ENCODE measurements at regions not wholly inside any gene's neighbourhood (a gene's known extent, or its start where the extent isn't known, plus 50 kb on each side); places are given as distances from the start of the nearest gene placed in this dataset.
"Not testable (repeated sequence)": the region's sequence is repeated elsewhere in the genome, so short reads cannot be mapped to it uniquely, and the experiment has no call there.

- no peak for DNase-seq (ENCODE audit: low read depth)
Observed at GRCh38 chr9:28120184-28120583, 546.9 kb upstream of the C9orf72 start.

GRCh38 chr9:28120626-28121025 lies 547.3 kb upstream of the C9orf72 start:
- DNase-seq (ENCODE audit: low read depth), result no peak

- DNase-seq (ENCODE audit: low read depth), result no peak
Observed at GRCh38 chr9:28121366-28121765, 548.1 kb upstream of the C9orf72 start.

GRCh38 chr9:28124917-28125316 lies 551.6 kb upstream of the C9orf72 start:
- DNase-seq (ENCODE audit: low read depth), result no peak

GRCh38 chr9:28127101-28127500 lies 553.8 kb upstream of the C9orf72 start:
- no peak for DNase-seq (ENCODE audit: low read depth)

- no peak for DNase-seq (ENCODE audit: low read depth)
Observed at GRCh38 chr9:28134446-28134976, 561.2 kb upstream of the C9orf72 start.

- DNase-seq (ENCODE audit: low read depth), result no peak
Observed at GRCh38 chr9:28135549-28135948, 562.3 kb upstream of the C9orf72 start.

GRCh38 chr9:28136113-28136512 lies 562.8 kb upstream of the C9orf72 start:
- DNase-seq (ENCODE audit: low read depth), result no peak

GRCh38 chr9:28147430-28147829 lies 574.1 kb upstream of the C9orf72 start:
- not testable (repeated sequence) for DNase-seq (ENCODE audit: low read depth)

- not testable (repeated sequence) for DNase-seq (ENCODE audit: low read depth)
Observed at GRCh38 chr9:28147923-28148597, 574.8 kb upstream of the C9orf72 start.

GRCh38 chr9:28149361-28150050 lies 576.2 kb upstream of the C9orf72 start:
- not testable (repeated sequence) for DNase-seq (ENCODE audit: low read depth)

GRCh38 chr9:28155067-28155466 lies 581.8 kb upstream of the C9orf72 start:
- no peak for DNase-seq (ENCODE audit: low read depth)

- DNase-seq (ENCODE audit: low read depth), result no peak
Observed at GRCh38 chr9:28155671-28156070, 582.4 kb upstream of the C9orf72 start.

- DNase-seq (ENCODE audit: low read depth), result no peak
Observed at GRCh38 chr9:28158451-28158850, 585.2 kb upstream of the C9orf72 start.

GRCh38 chr9:28163619-28164018 lies 590.3 kb upstream of the C9orf72 start:
- DNase-seq (ENCODE audit: low read depth), result no peak

GRCh38 chr9:28166179-28166578 lies 592.9 kb upstream of the C9orf72 start:
- peak; percentile 2 for DNase-seq (ENCODE audit: low read depth)

GRCh38 chr9:28177142-28177541 lies 603.9 kb upstream of the C9orf72 start:
- DNase-seq (ENCODE audit: low read depth), result no peak

GRCh38 chr9:28177925-28178324 lies 604.6 kb upstream of the C9orf72 start:
- DNase-seq (ENCODE audit: low read depth), result no peak

- no peak for DNase-seq (ENCODE audit: low read depth)
Observed at GRCh38 chr9:28179893-28180292, 606.6 kb upstream of the C9orf72 start.

GRCh38 chr9:28190981-28191380 lies 617.7 kb upstream of the C9orf72 start:
- no peak for DNase-seq (ENCODE audit: low read depth)

GRCh38 chr9:28197653-28198052 lies 624.4 kb upstream of the C9orf72 start:
- DNase-seq (ENCODE audit: low read depth), result no peak

GRCh38 chr9:28203036-28203435 lies 629.8 kb upstream of the C9orf72 start:
- DNase-seq (ENCODE audit: low read depth), result no peak

GRCh38 chr9:28206280-28206679 lies 633.0 kb upstream of the C9orf72 start:
- no peak for DNase-seq (ENCODE audit: low read depth)

- no peak for DNase-seq (ENCODE audit: low read depth)
Observed at GRCh38 chr9:28207657-28208056, 634.4 kb upstream of the C9orf72 start.

Data from amniotic epithelial cell (primary cell).